GM18511 (cell line): ENCODE measurements at regions not wholly inside any gene's neighbourhood (a gene's known extent, or its start where the extent isn't known, plus 50 kb on each side); places are given as distances from the start of the nearest gene placed in this dataset.

ENCODE experiments used
- ATAC-seq: cut with Tn5 transposase; IDR thresholded peaks from one replicate; pipeline ENCODE4 v1.9.1; 2021; ENCODE audit warnings: mild to moderate bottlenecking, moderate library complexity; ENCODE audit not compliant: unreplicated experiment

DNA sequence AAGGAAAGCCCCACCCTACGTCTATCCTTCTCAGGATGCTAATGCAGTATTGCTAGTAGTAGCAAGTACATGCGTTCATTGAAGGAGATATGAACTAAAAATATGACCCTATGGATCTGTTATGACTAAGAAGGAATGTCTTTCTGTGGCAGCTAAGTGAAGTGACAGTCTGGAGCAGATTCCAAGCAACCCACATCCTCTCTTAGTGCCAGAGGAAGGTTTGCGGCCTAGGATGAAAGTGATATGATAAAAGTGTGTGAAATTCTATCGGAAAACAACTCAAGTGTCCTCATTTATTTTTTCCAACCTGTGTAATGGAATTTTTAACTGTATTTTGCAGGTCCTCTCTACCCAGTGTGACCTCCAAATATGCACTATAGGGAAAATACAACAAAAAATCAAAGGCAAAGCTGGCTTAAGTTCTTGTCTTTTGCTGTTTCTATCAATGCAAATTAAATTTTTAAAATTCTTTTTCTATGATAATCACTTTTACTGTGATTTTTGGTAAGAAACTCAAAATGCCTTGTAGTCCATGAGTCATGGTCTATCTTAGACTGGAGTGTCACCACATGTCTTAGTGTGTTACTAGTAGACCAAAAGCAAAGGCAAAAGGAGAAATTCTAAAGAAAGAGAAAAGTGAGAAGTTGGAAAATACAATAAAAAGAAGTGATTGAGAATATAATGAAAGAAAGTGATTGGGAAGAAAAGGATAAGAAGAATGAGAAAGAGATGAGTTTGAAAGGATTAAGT lies 161.2 kb upstream of the TMCO5A start:
- no peak for ATAC-seq

DNA sequence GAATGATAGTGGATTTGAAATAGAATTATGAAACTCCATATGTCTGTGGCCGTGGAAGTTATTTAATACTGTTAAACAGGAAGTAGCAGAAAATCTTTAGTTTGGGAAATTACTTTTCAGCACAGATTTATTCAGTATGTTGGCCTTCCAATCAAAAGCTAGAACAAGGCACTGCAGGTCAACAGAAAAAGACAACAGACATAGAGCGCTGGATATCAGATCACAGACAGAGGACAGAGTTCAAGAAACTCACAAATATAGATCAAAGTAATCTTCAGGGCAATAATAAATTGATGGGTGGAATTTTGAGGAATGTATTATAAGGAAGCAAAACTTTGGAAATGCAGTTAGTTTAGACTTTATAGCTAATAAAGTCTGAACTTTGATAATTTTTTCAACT lies 159.5 kb upstream of the TMCO5A start:
- no peak for ATAC-seq

DNA sequence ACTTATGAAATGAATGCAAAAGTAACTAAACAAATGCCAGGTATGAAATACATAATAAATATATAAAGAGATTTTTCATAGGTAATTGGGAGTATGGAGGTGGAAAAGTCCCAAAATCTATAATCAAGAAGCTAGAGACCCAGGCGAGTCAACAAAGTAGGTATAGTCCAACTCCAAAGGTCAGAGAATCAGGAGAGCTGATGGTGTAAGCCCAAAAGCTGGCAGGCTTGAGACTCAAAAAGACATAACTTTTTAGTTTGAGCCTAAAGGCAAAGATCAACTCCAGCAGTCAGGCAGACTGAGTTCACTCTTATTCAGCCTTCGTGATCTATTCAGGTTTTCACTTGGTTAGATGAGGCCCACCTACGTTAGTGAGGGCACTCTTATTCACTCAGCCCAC lies 157.4 kb upstream of the TMCO5A start:
- no peak for ATAC-seq

DNA sequence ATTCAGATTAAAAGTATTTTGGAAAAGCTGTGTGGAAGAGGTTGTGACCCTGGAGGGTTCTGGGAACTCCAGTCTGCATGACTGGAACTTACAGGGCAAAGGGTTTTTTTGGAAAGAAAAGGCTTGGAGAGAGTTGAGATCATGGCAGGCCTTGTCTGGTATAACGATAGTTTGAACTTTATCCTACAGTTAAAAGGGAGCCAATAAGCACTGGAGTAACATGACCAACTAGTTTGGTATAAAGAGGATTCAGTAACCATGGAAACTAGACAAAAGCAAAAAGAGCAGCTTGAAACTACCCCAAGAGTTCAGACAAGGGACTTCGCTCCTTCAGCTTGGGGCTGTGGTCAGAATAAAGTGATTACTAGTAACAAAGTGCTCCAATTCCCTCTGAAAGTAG lies 151.2 kb upstream of the TMCO5A start:
- ATAC-seq: no peak

DNA sequence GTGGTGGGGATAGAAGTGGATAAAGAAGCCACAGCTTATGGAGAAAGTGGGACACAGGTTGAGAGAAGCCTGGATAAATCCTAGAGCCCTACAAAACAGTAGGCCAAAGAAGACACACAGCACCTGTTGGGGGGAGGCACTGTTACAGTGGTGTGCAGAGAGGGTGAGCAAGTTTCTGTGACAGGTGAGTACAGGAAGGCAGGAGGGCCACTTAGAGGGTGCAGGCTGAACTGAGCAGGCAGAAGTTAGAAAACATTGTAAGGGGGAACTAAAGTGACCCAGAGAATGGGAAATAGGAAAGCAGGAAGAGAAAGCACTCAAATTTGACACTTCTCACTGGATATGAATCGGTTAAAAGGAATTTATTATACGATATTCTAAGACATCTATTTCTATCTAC lies 146.1 kb upstream of the TMCO5A start:
- no peak for ATAC-seq

DNA sequence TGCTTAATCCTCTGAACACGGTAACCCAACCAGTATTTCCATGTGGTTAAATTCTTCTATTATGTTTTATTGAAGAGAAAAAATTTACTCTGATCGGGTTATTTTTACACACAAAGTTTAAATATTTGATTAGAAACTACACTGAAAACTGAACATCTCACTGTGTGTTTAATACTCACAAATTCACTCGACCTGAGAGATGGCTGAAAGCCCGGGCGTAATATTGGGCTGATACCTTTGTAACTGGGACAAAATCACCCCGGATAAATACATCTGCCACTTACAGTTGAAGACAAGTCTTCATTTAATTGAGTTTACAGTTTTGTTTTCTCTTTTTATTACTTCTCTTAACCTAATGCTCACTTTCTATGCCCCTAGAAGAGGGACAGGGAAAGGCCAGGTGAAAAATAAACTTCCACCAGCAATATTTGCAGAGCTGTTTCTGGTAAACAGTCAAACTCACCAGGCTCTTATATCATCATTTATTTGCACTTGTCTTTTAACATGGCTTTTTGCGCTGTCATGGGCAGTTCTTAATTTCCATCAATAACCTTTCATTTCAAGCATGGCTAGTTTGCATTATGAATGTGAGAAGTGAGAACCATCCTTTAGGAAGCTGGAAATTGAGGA lies 145.6 kb upstream of the TMCO5A start:
- ATAC-seq: no peak

DNA sequence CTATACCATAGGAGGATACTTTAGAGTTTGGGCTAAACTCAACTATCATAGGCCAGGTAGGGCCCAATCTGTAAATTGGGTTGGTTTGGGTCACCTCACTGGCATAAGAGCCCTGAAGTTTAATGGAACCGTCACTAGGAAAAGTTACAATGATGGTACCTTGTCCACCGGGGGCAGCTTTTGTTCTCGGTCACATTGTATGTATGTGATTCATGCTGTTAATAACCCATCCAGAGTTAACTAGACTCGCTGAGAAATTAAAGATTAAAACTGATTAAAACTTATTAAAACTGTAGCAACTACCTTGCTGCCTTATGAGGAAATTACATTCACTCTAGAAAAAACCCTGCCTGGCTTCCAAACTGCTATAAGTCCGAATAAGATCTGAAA lies 145.0 kb upstream of the TMCO5A start:
- no peak for ATAC-seq

DNA sequence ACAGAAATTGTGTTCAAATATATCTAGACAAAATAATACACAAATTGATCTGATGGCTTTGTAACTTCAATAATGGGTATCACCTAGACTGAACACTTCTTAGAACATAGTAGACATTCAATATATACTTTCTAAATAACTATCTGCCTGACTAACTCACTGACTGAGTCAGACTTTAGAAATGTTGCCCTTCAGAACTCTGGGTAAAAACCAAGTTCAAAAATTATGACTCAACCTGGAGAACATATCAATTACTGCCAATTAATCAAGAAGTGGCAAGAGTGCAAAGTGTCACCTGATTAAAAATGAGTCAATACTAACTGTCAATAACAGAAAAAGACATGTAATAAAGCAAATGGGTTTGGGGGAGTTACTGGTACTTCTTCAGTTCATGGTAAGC lies 144.6 kb upstream of the TMCO5A start:
- no peak for ATAC-seq

DNA sequence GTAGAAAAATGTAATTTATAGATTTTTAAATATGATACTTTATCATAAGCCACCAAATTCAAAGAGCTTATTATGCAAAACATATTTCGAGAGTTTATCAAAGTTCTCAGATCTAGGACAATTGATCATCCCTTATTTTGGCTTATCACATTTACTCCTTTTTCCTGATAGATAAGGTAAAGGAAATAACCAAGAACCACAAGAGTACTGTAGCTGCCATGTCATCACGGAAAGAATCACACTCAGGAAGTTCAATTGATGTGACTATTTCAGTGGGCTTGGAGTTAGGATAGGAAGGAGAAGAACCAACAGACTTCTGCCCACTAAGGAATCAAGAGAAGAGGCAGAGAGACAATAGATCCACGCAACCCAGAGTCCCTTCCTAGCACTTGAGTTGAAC lies 142.7 kb upstream of the TMCO5A start:
- ATAC-seq: no peak

DNA sequence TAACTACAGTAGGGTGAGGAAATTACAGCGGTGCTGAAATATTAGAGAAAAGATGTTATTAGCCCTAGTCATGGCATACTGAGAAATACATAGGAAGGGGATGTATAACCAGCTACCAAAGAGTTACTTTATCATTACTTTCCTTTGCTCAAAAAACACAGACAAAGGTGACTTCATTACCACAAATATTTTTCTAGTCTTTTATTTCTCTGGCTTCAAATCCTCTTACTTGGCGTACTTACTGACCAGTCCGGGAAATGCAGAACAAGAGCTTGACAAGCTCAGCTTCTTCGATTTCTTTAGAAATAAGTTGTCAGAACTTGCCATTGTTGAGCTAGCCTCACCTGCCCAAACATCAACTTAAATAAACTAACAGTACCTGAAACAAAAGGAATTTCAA lies 142.1 kb upstream of the TMCO5A start:
- ATAC-seq: no peak

DNA sequence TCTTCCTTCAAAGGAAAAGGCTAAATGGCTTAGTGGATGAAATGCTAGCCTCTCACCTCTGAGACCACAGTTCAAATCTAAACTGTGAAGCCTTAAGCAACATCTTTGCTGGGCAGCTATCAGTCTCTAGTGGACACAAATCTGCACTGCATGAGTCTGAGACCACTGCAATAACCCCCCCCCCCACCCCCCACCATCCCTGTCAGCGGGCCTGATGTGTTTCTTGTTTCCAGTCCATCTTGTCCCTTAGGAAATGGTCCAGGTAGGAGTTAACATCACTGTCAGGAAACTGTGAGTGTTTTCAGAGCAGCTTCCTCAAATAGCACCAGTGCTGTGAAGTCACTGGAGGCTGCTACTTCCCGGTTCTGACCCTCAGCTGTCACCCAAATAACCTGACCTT lies 140.6 kb upstream of the TMCO5A start:
- ATAC-seq: no peak

DNA sequence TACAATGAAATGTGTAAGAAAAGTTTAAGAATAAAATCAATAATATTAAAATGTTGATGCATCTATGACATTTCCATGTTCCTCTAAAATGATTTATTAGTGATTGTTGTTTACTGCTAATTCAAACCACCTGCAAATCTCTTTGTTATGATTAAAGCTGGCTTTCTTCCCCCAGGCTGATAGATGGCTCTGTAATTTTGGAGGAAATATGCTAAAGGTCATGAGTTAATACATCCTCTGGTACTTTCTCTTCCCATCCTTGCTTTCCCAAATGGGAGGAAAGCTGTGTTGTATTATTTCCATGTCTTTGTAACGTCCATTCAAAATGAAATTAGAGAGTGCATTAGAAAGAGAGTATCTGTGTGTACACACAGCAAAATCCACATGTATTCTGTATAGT lies 139.5 kb upstream of the TMCO5A start:
- no peak for ATAC-seq

DNA sequence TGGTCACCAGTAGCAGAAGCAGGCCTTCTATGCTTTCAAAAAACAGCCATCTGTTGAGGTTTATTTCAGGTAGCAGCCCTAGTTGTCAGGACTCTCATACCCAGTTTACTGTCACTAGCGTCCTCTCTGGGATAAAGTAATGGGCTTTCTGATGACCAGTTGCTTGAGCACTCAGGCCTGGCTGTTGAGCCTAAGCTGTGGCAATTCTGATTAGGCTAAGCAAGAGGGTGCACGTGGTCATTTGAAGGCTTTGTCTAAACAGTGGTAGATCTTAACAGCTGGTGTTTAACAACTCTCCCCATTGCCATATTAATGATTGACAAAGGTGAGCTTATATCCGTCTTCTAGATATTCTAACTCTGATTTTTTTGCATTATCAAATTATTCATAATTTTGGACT lies 132.9 kb upstream of the TMCO5A start:
- no peak for ATAC-seq

DNA sequence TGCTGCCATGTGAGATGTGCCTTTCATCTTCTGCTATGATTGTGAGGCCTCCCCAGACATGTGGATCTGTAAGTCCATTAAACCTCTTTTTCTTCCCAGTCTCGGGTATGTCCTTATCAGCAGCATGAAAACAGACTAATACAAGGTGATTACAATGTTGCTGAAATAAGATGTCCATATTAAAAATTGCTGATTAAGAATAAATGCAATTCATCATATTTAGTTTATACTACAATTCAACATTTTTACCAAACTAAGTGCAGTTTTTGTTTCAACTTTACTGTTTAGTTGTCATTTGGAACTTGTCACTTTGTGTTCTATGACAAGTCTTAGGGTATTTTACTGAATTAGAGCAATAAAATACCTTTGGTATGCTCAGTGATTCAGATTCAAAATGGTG lies 127.6 kb upstream of the TMCO5A start:
- ATAC-seq: no peak

DNA sequence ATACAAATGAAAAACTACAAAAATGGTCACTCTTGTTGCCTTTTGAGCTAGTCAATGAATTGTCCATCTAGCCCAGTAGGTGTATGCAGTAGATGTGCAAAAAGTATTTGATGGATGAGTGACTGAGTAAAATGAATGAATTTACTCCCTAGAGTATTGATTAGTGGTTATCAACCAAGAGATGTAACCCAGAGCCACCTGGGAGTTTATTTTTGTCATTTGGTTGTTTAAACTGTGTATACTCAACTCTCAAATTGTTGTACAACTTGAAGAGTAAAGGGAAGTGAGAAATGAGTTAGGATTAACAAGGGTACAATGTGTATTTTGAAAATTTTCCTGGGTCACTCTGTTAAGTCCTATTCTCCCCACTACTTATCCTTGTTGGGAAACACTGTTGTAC lies 124.1 kb upstream of the TMCO5A start:
- ATAC-seq: no peak

DNA sequence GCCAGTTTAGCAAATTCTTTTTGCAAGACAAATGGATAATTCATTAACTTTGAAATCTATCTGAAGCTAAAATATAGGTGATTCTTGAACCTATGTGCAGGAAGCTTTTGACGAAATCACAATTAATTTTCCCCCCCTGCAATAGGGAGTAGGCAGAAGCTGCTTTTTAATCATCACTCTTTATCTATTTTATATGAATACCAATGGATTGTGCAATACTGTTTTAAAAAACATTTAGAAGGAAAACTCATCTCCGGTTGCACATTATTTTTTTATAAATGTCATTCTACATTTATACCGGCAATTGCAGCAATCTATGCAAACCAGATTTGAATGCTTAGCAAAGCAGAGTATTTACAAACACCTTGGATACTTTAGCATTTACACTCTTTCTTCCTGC lies 121.1 kb upstream of the TMCO5A start:
- no peak for ATAC-seq

DNA sequence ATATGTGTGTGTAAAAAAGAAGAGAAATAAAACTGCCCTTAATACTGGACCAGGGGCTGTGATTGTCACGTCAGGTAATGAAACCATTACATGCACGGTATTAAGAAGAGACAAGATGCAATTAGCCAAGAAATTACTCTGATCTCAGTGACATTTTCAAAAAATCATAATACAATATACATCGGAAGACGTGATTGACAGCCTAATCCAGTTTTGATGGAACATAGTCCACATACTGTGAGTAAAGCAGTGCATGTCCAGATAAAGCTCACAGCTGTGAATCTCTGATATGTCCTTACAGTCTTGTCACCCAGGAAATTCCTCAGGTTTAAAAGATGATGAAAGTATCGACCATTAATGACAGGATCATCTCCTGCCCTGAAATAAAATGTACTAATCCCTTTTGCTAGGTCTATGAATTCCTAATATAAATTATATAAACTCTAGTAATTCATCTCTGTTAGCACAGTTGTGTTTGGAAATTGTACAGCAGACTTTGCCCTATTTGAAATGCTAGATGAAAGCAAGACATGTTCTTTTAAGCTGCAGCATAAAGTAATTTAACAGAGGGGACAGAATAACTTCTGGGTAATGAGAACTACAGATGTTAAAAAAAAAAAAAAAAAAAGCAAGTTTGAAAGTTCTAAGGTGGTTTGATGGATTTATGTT lies 119.5 kb upstream of the TMCO5A start:
- ATAC-seq: no peak

DNA sequence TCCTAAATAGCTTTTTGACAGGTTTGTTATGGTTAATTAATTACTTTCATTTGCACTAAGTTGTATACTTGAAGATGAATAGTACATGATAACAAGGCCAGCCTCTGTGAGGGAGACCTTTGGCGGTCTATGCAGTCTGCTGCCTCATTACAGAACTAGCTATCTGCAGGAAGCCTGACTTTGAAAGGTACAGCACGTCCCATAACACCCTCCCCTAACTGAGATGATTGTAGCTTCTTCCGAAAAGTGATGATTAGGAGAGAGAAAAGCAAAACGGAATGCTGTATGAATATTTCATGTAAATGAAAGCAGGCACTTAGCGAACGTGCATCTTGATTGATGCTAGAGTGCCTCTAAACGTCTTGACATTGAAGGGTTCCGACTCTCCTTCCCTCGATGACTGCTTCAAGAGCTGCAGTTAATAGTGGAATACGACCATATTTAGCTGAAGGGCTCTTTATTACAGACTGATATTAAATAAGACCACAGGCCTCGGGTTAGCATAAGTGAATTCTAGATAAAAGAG lies 116.2 kb upstream of the TMCO5A start:
- ATAC-seq: no peak

DNA sequence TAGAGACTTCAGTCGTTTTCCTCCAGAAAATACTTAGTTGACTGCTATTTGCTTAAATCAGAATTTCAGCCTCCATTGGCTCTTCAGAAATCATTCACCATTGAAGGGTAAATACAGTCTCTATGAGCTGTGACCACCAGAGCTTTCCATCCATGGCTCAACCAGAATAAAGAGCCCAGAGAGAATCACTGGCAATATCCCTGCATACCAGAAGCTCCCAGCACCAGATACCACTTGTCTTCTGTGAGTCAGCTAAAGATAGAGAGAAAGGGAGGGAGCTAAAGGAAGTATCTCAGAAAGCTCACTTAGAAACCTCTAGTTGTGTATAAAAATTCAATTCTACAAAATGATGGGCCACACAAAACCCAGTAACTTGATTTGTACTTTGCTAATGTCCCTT lies 115.2 kb upstream of the TMCO5A start:
- ATAC-seq: no peak

DNA sequence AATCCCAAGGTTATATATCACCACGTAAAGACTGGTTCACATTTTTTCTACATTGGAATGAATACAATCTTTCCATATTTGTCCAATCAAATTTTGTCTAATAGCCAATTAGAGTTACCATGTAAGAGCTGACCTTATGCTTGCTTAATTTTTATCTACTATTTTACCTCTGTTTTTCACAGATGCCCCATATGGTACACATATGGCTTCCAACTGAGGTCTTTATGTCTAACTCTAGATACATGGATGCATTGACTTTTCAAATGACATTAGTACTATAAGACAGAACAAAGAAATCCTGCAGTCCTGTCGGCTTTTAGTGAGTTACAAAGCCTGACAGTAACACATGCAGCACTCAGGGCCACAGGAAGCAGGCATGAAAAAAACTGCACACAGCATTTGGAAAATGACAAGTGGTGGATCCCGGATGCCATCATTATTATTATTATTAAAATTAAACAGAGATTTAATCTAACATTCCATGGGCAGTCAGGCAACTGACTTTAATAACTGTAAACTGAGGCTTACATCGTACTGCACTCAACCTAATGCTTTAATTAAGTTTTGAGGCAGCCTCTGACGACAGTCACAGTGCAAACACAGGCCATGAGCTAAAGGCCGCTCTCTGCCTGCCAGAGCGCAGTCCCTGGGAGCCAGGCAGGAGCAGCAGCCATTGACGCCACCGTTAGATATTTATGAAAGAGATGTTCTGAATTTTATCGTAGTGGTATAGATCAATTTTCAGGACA lies 113.9 kb upstream of the TMCO5A start:
- ATAC-seq: no peak

DNA sequence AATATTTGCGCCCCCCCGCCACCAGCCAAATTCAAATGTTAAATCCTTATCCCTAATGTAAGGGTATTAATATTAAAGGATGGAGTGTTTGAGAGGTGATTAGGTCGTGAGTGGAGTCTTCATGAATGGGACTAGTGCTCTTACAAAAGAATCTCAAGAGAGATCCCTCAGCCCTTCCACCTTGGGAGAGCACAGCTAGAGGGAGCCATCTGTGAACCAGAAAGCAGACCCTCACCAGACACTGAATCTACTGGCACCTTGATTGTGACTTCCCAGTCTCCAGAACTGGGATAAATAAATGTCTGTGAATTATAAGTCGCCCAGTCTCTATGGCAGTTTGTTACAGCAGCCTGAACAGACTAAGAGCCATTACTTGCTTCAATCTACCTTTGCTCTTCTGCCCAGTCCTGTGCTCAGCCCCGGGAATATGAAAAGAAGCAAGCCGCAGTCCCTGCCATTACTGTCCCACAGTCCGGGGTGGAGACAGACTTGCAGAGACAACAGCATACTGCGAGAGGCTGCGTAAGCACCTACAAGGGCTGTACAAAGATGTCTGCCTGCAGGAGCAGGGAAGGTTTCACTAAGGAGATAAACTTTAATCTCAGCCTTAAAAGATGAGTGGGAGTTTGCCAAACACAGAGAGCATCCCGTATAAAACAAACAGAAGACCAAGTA lies 110.7 kb upstream of the TMCO5A start:
- ATAC-seq: no peak
